ENCODE measurements at regions not wholly inside any gene's neighbourhood (a gene's known extent, or its start where the extent isn't known, plus 50 kb on each side); places are given as distances from the start of the nearest gene placed in this dataset.

- TF ChIP-seq CTCF (IDR thresholded peaks at IDR 0.05) = no peak
- TF ChIP-seq POLR2AphosphoS5 (IDR thresholded peaks at IDR 0.05) = no peak
- TF ChIP-seq POLR2A (IDR thresholded peaks at IDR 0.05) = no peak
Measured at GRCh38 chr3:18657858-18658820, 233.0 kb upstream of the SATB1 start.

Measured in sigmoid colon (tissue), 4 donors.